Activated naive CD8-positive, alpha-beta T cell treated with anti-CD3 and anti-CD28 coated beads, Interleukin-2, amount 50 U/mL, for 24 hours (primary cell): ENCODE measurements at regions not wholly inside any gene's neighbourhood (a gene's known extent, or its start where the extent isn't known, plus 50 kb on each side); places are given as distances from the start of the nearest gene placed in this dataset.

ENCODE experiments used
- ATAC-seq: fragments of 150-1000 bp; cut with Tn5 transposase; one replicate; pipeline ENCODE4 v1.10.0; 2021
- DNase-seq: peaks from one replicate; pipeline ENCODE4 v3.0.0; 2021
- H3K27ac Mint-ChIP-seq: one replicate; pipeline ENCODE4 v1.8.0; 2021; ENCODE audit warnings: mild to moderate bottlenecking, mixed read lengths
- H3K27me3 Mint-ChIP-seq: one replicate; pipeline ENCODE4 v1.8.0; 2021; ENCODE audit warnings: mixed read lengths
- H3K36me3 Mint-ChIP-seq: one replicate; pipeline ENCODE4 v1.8.0; 2021; ENCODE audit warnings: low read depth, mixed read lengths
- H3K4me1 Mint-ChIP-seq: one replicate; pipeline ENCODE4 v1.8.0; 2021; ENCODE audit warnings: mixed read lengths
- H3K4me3 Mint-ChIP-seq: one replicate; pipeline ENCODE4 v1.8.0; 2021; ENCODE audit warnings: mild to moderate bottlenecking, moderate library complexity, mixed read lengths
- H3K9me3 Mint-ChIP-seq: one replicate; pipeline ENCODE4 v1.8.0; 2021; ENCODE audit warnings: mixed read lengths

DNA sequence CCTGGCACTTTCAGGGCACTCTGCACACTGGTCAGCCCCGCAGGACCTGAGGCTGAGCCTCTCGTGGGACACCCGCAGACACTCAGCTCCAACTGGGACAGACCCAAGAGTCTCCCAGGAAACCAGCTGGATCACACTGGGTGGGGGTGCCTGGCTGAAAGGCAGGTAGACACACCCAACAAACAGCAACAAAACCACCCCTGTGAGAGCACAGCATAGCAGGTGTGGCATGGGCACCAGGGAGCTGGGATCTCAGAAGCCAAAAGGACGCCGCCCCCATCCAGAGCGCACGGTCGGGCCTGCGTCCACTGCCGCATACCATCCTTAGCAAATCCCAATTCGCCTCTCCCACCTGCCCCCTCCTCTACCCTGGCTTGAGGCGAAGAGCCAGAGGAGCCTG, 154.2 kb upstream of the LINGO1 start:
- ATAC-seq = no peak
- Mint-ChIP-seq H3K4me3 (no peak overlapping the region), H3K27ac (no peak overlapping the region)

GRCh38 chr15:77786181-77786890, 153.6 kb upstream of the LINGO1 start:
- DNase-seq (no peak), ATAC-seq (no peak)
- H3K4me1 Mint-ChIP-seq = no peaks in the 10 kb centered on the region
- peaks cover 4% of the 10 kb centered on the region for H3K27me3 Mint-ChIP-seq
- H3K9me3 Mint-ChIP-seq = no peaks in the 10 kb centered on the region
- H3K36me3 Mint-ChIP-seq = no peaks in the 10 kb centered on the region
- no peak overlapping the region for H3K27ac Mint-ChIP-seq
- H3K4me3 Mint-ChIP-seq = no peak overlapping the region

More for the DNA sequence above, 154.2 kb upstream of the LINGO1 start:
- DNase-seq = no peak
- no peaks in the 10 kb centered on the region for H3K36me3 Mint-ChIP-seq
- H3K9me3 Mint-ChIP-seq = no peaks in the 10 kb centered on the region
- H3K4me1 Mint-ChIP-seq = no peaks in the 10 kb centered on the region
- peaks cover 4% of the 10 kb centered on the region for H3K27me3 Mint-ChIP-seq

- no peaks in the 10 kb centered on the region for H3K9me3 Mint-ChIP-seq
- H3K36me3 Mint-ChIP-seq = no peaks in the 10 kb centered on the region
- DNase-seq (peak; percentile 29), ATAC-seq (peak; percentile 39)
- H3K27ac Mint-ChIP-seq = no peak overlapping the region
- peaks cover 4% of the 10 kb centered on the region for H3K27me3 Mint-ChIP-seq
- no peak overlapping the region for H3K4me3 Mint-ChIP-seq
- no peaks in the 10 kb centered on the region for H3K4me1 Mint-ChIP-seq
Observed at GRCh38 chr15:77784361-77785292, 151.9 kb upstream of the LINGO1 start.

DNA sequence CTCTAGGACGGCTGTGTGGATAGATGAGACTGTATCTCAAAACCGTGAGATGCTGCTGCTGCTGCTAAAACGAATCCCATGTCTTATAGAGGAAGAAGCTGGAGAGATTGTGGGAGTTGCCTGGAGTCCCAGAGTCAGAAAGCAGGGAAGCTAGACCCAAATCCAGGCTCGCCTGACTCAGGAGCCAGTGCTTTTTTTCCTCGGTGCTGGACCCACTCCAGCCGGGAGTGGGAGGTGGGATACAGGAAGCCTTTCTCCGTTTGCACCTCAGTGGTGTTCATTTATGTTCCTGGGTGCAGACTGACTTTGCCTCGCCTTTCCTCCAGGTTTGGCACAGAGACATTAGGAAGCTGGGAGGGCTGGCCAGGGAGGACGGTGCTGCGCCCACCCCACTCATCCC, 150.9 kb upstream of the LINGO1 start:
- DNase-seq = no peak
- H3K4me3 Mint-ChIP-seq = no peak overlapping the region
- ATAC-seq = no peak
- no peaks in the 10 kb centered on the region for H3K9me3 Mint-ChIP-seq
- H3K27me3 Mint-ChIP-seq = peaks cover 8% of the 10 kb centered on the region
- H3K4me1 Mint-ChIP-seq = no peaks in the 10 kb centered on the region
- no peak overlapping the region for H3K27ac Mint-ChIP-seq
- no peaks in the 10 kb centered on the region for H3K36me3 Mint-ChIP-seq

GRCh38 chr15:77782691-77783090, 150.0 kb upstream of the LINGO1 start:
- no peak for DNase-seq
- no peaks in the 10 kb centered on the region for H3K36me3 Mint-ChIP-seq
- ATAC-seq = no peak
- H3K4me1 Mint-ChIP-seq = no peaks in the 10 kb centered on the region
- H3K27me3 Mint-ChIP-seq = peaks cover 8% of the 10 kb centered on the region
- H3K9me3 Mint-ChIP-seq = no peaks in the 10 kb centered on the region
- H3K27ac Mint-ChIP-seq = no peak overlapping the region
- H3K4me3 Mint-ChIP-seq = no peak overlapping the region

- Mint-ChIP-seq H3K27ac (no peak overlapping the region), H3K27me3 (peaks cover 8% of the 10 kb centered on the region), H3K4me3 (no peak overlapping the region), H3K4me1 (no peaks in the 10 kb centered on the region), H3K36me3 (no peaks in the 10 kb centered on the region), H3K9me3 (no peaks in the 10 kb centered on the region)
- no peak for ATAC-seq
- no peak for DNase-seq
Observed at GRCh38 chr15:77781946-77782240, 149.2 kb upstream of the LINGO1 start.

DNA sequence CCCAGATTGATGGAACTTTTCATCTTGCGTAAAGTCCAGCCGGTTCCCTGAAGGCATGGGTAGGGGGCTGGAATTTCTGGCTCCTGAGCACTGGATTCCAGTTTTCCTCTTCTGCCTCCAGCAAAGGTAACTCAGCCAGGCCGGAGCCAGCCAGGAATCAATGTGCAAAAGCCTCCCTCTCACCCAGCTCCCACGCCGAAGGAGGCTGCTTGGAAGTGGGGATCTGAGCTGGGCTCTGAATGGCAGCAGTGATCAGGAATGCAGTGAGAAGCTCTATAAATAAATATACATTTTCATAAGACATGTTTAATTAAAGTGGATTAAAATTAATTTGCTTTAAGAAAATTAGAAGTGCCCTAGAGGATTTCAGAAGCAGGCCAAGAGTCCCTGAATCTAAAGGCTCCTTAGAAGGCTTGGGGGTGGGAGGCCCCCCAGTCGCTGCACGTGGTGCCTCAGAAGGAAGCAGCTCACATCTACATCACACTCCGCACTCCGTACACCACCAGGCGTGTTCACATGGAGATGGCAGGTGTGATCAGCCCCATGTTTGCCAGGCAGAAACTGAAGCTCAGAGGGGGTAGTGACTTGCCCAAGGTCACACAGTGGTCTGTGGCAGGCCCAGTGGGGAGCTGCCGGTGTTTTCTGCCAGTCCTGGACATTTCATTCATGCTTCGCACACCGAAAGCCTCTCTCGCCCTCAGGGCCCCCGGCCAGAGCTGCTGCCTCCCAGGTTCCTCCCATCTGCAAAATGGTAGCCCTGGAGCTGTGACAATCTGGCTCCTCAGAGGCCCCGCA, 148.6 kb upstream of the LINGO1 start:
- H3K4me3 Mint-ChIP-seq = no peak overlapping the region
- H3K27ac Mint-ChIP-seq = no peak overlapping the region
- ATAC-seq (no peak), DNase-seq (no peak)
- H3K9me3 Mint-ChIP-seq = no peaks in the 10 kb centered on the region
- no peaks in the 10 kb centered on the region for H3K4me1 Mint-ChIP-seq
- peaks cover 8% of the 10 kb centered on the region for H3K27me3 Mint-ChIP-seq
- H3K36me3 Mint-ChIP-seq = no peaks in the 10 kb centered on the region

DNA sequence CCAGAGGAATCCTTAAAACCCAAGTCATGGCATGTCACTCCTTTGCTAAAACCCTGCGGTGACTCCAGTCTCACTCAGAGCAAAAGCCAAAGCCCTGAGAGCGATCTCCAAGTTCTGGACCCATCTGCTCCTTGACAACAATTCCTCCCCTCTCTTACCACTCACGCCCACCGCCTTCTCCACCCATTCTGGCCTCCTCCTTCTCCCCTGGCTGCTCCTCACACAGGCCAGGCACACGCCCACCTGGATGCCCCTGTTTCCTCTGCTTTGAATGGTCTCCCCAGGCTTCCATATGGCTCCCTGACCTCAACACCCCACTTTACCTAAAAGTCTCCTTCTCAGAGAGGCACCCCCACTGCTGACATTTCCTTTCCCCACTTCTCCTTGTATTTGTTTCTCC, 146.1 kb upstream of the LINGO1 start:
- ATAC-seq = no peak
- Mint-ChIP-seq H3K4me3 (no peak overlapping the region), H3K9me3 (no peaks in the 10 kb centered on the region), H3K4me1 (no peaks in the 10 kb centered on the region), H3K27ac (no peak overlapping the region), H3K27me3 (peaks cover 3% of the 10 kb centered on the region), H3K36me3 (no peaks in the 10 kb centered on the region)
- DNase-seq = no peak

DNA sequence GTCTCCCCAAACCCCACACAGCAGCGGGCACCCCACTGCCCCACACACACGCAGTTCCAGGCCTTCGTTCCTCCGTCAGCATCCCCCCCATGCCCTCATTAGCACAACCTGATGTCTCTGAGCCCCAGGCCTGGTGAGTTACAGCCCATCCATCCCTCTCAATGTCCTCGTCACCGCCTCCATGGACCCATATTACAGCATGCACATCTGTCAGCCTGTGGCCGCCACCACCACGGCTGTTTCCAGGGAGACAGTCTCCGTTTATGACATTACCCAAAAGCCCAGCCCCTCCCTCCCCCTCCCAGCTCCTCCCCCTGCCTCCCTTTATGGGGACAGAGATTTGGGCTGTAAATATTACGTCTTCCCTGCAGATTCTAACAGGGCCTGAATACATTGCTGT, 143.1 kb upstream of the LINGO1 start:
- Mint-ChIP-seq H3K4me1 (no peaks in the 10 kb centered on the region), H3K27me3 (peaks cover 3% of the 10 kb centered on the region), H3K4me3 (no peak overlapping the region), H3K27ac (no peak overlapping the region), H3K36me3 (no peaks in the 10 kb centered on the region), H3K9me3 (no peaks in the 10 kb centered on the region)
- DNase-seq (no peak), ATAC-seq (no peak)

GRCh38 chr15:77775373-77775772, 142.7 kb upstream of the LINGO1 start:
- ATAC-seq (no peak), DNase-seq (no peak)
- Mint-ChIP-seq H3K36me3 (no peaks in the 10 kb centered on the region), H3K9me3 (no peaks in the 10 kb centered on the region), H3K4me1 (no peaks in the 10 kb centered on the region), H3K4me3 (no peak overlapping the region), H3K27me3 (peaks cover 3% of the 10 kb centered on the region), H3K27ac (no peak overlapping the region)

DNA sequence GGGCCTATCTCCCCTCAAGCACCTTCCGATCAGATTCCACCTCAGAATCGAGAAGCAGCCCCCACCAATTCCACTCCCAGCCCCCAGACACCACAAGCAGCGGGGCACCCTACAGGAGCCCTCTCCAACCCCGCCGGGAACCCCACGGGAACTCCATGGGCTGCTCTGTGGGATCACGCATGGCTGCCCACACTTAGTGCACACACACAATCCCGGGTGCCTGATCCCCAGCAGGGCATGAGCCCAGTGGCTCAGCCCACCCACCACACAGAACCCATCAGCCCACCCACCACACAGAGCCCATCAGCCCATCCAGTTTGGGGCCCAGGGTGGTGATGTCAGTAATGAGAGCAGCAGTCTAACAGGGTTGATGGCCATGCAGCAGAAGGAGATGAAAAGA, 141.6 kb upstream of the LINGO1 start:
- H3K27ac Mint-ChIP-seq = no peak overlapping the region
- peaks cover 3% of the 10 kb centered on the region for H3K27me3 Mint-ChIP-seq
- DNase-seq (no peak), ATAC-seq (no peak)
- H3K4me3 Mint-ChIP-seq = no peak overlapping the region
- H3K36me3 Mint-ChIP-seq = no peaks in the 10 kb centered on the region
- no peaks in the 10 kb centered on the region for H3K9me3 Mint-ChIP-seq
- H3K4me1 Mint-ChIP-seq = no peaks in the 10 kb centered on the region

- no peaks in the 10 kb centered on the region for H3K36me3 Mint-ChIP-seq
- H3K4me3 Mint-ChIP-seq = no peak overlapping the region
- H3K4me1 Mint-ChIP-seq = no peaks in the 10 kb centered on the region
- H3K27ac Mint-ChIP-seq = no peak overlapping the region
- ATAC-seq (no peak), DNase-seq (no peak)
- H3K9me3 Mint-ChIP-seq = no peaks in the 10 kb centered on the region
- peaks cover 1% of the 10 kb centered on the region for H3K27me3 Mint-ChIP-seq
Observed at GRCh38 chr15:77773903-77774302, 141.2 kb upstream of the LINGO1 start.

GRCh38 chr15:77772641-77773402, 140.1 kb upstream of the LINGO1 start:
- Mint-ChIP-seq H3K4me1 (no peaks in the 10 kb centered on the region), H3K4me3 (no peak overlapping the region), H3K27me3 (no peaks in the 10 kb centered on the region), H3K9me3 (no peaks in the 10 kb centered on the region), H3K36me3 (no peaks in the 10 kb centered on the region), H3K27ac (no peak overlapping the region)
- no peak for DNase-seq
- no peak for ATAC-seq

GRCh38 chr15:77771616-77772015, 138.9 kb upstream of the LINGO1 start:
- Mint-ChIP-seq H3K27ac (no peak overlapping the region), H3K4me1 (no peaks in the 10 kb centered on the region), H3K36me3 (no peaks in the 10 kb centered on the region), H3K4me3 (no peak overlapping the region), H3K9me3 (no peaks in the 10 kb centered on the region), H3K27me3 (peaks cover under 1% of the 10 kb centered on the region)
- no peak for DNase-seq
- no peak for ATAC-seq
